Urothelium cell line (cell line): ENCODE measurements at regions not wholly inside any gene's neighbourhood (a gene's known extent, or its start where the extent isn't known, plus 50 kb on each side); places are given as distances from the start of the nearest gene placed in this dataset.
"Not testable (repeated sequence)": the region's sequence is repeated elsewhere in the genome, so short reads cannot be mapped to it uniquely, and the experiment has no call there.

Experiments used
- DNase-seq: peaks from one replicate; pipeline ENCODE4 v3.0.0; 2011; ENCODE audit warnings: low spot score, mixed read lengths
- FAIRE-seq: peaks from 2 replicates; lab custom pipeline; 2011; peaks lifted over from hg19 to GRCh38; lab: Jason Lieb, UNC

- FAIRE-seq, result no peak
- no peak for DNase-seq
Measured at GRCh38 chr9:81455462-81456219, 233.7 kb downstream of the TLE1 start.

DNA sequence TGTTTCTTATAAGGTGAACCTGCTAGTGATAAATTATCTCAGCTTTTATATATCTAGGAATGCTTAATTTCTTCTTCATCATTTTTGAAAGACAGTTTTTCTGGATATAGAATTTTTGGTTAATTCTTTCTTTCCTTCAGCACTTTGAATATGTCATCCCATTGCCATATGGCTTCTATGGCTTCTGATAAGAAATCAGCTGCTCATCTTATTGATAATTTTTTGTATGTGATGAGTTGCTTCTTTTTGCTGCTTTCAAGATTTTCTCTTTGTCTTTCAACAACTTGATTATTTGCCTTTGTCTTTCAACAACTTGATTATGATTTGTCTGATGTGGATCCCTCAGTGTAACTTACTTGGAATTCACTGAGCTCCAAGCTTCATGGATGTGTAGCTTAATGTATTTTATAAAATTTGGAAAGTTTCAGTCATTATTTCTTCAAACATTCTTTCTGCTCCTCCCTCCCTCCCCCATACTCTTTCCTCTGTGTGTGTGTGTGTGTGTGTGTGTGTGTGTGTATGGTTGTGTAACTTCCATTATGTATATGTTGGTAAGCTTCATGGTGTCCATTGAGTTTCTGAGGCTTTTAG is 243.9 kb downstream of the TLE1 start:
- FAIRE-seq, result no peak
- DNase-seq, result no peak

GRCh38 chr9:81431641-81432040 is 257.7 kb downstream of the TLE1 start:
- no peak for DNase-seq

GRCh38 chr9:81430727-81431126 is 258.6 kb downstream of the TLE1 start:
- DNase-seq, result no peak

More at GRCh38 chr9:81431641-81432040, 257.7 kb downstream of the TLE1 start:
- FAIRE-seq, result no peak

GRCh38 chr9:81427870-81428269 is 261.5 kb downstream of the TLE1 start:
- no peak for DNase-seq
- FAIRE-seq, result no peak

More at GRCh38 chr9:81430727-81431126, 258.6 kb downstream of the TLE1 start:
- FAIRE-seq, result no peak

GRCh38 chr9:81424431-81424830 is 264.9 kb downstream of the TLE1 start:
- FAIRE-seq (no peak), DNase-seq (no peak)

DNA sequence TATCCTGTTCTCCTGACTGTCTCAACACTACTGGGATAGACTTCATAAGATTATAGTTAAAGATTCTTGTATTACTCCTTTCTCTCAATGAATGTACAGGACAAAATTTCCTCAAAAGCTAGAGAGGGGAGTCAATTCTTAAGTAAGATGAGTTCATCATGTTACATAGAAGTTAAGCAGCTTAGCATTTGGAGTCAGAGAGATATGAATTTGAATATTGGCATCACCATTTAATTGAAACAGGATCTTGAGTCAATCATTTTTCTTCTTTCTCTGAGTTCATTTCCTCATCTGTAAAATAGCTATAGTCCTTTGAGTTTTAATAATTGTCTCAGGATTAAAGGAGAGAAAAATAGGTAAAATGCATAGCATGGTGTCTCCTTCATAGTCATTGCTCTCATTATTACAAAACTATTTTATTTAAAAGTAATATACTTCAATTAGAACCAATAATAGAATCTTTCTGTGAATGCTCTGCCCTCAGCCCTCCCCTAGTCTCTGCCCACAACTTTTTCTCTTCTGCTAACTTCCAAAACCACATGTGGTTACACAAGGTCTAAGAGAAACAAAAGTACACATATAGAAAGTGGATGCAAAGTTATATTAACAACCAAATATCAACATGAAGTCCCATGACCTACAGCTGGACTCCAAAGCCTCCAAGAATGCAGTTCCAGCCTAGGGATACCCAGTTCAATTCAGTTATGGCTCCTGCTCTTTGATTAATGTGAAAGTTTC is 265.6 kb downstream of the TLE1 start:
- no peak for DNase-seq
- no peak for FAIRE-seq

DNA sequence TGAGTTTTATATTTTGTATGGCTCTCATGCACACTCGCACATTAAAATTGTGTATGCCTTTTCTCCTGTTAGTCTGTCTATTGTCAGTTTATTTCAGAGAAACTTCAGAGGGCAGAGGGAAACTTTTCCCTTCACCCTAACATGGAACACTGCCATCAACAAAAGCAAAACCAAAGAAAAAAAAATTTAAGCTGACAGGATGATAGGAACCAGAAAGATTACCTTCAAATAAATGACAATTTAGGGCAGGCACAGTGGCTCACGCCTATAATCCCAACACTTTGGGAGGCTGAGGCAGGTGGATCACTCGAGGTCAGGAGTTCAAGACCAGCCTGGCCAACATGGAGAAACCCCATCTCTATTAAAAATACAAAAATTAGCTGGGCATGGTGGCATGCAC is 268.3 kb downstream of the TLE1 start:
- not testable (repeated sequence) for DNase-seq, FAIRE-seq

- FAIRE-seq, result no peak
- no peak for DNase-seq
Measured at GRCh38 chr9:81420024-81420423, 269.3 kb downstream of the TLE1 start.

DNA sequence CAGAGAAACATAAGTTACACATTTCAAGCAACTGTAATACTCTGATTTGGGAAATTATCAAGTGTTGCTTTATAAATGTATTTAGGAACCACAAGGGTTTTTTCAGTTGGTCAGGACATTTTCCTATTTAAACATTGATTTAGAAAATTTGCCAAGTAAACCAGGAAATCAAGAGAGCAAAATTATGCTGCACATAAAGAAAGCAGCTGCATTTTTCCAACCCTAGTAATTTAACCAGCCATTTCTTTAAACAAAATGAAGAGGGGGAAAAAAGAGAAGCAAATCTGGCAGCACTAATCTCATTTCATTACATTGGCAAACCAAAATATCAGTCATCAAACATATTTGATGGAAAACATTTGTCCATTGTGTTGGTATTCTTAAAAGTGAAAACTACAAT is 271.4 kb downstream of the TLE1 start:
- DNase-seq, result no peak
- no peak for FAIRE-seq

GRCh38 chr9:81417299-81417675 is 272.1 kb downstream of the TLE1 start:
- no peak for FAIRE-seq
- no peak for DNase-seq

GRCh38 chr9:81416476-81417298 is 272.7 kb downstream of the TLE1 start:
- FAIRE-seq, result no peak
- DNase-seq, result no peak

- FAIRE-seq (no peak), DNase-seq (no peak)
Measured at GRCh38 chr9:81414836-81415235, 274.5 kb downstream of the TLE1 start.

DNA sequence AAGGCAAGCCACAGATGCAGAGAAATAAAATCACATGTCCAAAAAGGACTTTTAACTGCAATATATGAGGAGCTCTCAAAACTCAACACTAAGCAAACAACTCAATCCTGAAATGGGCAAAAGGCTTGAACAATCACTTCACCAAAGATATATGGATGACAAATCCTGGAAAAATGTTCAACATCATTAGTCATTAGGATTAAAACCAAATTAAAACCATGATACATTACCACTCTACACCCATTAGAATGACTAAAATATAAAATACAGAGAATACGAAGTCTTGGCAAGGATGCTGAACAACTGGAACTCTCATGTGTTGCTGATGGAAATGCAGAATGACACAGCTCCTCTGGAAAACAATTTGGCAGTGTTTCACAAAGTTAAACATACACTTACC is 277.4 kb downstream of the TLE1 start:
- FAIRE-seq (no peak), DNase-seq (no peak)

GRCh38 chr9:81410201-81410600 is 279.1 kb downstream of the TLE1 start:
- FAIRE-seq, result no peak
- peak; percentile 49 for DNase-seq

- DNase-seq (no peak), FAIRE-seq (no peak)
Measured at GRCh38 chr9:81408951-81409350, 280.4 kb downstream of the TLE1 start.

DNA sequence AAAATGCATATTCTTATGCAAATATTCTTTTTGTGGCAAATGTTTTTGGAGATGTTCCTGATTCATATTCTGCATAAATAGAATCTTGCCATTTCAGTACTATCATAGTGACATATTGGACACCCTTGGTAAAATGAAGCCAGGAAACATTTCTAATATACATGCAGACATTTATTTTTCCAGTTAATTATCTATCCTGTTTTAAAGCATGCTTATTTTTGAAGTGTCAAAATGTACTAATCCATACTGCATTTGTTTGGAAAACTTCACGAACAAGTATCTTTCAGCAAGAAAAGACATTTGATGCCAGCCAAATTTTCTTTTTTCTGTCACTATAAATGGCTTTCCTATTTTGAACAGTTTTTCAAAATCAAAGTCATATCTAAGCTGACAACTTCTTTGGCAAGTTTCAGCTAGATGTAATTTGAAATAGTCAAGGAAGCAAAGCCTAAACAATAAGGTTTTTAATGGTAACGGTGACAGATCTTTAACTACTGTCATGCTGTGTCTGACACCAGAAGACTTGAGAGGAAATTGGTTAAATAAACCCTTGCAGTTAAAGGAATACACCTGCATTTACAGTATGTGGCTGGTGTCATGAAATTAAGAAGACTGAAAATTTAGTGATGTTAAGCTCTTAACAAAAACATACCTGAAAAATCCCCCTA is 284.3 kb downstream of the TLE1 start:
- FAIRE-seq, result no peak

DNA sequence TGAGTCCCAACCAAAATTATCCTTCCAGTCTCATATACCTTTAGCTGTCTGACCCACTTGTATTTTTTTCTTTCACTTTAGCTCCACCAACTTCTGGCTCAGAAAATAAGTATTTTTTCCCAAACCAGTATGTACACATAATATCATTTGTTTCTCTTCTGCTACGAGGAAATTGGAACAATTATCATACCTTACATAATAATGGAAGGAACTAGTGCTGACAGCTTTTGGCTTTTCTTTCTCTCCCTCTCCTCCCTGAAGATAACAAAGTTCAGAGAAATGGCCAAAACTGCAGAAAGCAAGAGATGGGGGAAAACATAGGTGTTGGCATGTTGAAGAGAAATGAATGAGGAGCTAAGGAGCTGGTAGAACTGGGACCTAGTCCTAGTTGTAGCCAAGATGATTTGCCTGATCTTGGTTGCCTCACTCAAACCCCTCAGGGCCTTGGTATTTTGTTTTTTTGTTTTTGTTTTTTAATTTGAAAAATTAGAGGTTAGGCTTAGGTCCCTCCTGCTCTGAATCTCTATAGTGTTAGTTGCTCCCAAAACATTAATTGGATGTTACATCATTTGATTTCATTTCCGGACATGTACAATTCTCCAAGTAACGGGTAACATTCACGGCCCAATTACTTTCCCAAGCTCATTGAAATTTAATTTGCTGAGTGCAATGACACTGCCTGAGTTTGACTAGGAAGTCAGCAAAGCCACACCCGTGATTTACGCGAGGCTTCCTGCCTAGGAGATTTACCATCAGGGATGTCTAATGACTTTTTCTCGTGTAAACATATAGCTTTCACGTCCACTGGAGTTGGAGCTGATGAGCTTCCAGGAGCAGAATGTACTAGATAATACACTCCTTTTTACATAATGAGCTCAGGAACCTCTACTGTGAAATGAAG is 291.6 kb downstream of the TLE1 start:
- DNase-seq, result no peak
- no peak for FAIRE-seq

More for the DNA sequence above, 284.3 kb downstream of the TLE1 start:
- DNase-seq, result no peak

- no peak for FAIRE-seq
- DNase-seq, result no peak
Measured at GRCh38 chr9:81396528-81396927, 292.8 kb downstream of the TLE1 start.

GRCh38 chr9:81395676-81396054 is 293.7 kb downstream of the TLE1 start:
- FAIRE-seq (no peak), DNase-seq (no peak)
